ENCODE measurements at regions not wholly inside any gene's neighbourhood (a gene's known extent, or its start where the extent isn't known, plus 50 kb on each side); places are given as distances from the start of the nearest gene placed in this dataset.

DNA sequence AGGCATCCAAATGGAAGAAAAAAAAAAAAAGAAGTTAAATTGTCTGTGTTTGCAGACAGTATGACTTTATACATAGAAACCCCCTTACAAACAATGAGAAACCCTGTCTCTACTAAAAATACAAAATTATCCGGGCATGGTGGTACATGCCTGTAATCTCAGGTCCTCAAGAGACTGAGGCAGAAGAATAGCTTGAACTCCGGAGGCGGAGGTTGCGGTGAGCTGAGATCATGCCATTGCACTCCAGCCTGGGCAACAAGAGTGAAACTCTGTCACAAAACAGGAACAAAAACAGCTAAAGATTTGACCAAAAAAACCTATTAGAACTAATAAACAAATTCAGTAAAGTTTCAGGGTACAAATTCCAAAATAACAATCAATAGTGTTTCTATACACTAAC, 385.8 kb upstream of the GRM3 start:
- 91% methylated on average over 4 of the region's 4 CpGs for WGBS
- no peaks in the 10 kb centered on the region for H3K27me3 ChIP-seq (ENCODE audit: control insufficient read depth in 4 of 4, insufficient read depth in 4 of 4, low read length in 3 of 4)
- TF ChIP-seq, protein P1, sequence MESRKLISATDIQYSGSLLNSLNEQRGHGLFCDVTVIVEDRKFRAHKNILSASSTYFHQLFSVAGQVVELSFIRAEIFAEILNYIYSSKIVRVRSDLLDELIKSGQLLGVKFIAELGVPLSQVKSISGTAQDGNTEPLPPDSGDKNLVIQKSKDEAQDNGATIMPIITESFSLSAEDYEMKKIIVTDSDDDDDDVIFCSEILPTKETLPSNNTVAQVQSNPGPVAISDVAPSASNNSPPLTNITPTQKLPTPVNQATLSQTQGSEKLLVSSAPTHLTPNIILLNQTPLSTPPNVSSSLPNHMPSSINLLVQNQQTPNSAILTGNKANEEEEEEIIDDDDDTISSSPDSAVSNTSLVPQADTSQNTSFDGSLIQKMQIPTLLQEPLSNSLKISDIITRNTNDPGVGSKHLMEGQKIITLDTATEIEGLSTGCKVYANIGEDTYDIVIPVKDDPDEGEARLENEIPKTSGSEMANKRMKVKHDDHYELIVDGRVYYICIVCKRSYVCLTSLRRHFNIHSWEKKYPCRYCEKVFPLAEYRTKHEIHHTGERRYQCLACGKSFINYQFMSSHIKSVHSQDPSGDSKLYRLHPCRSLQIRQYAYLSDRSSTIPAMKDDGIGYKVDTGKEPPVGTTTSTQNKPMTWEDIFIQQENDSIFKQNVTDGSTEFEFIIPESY (IDR thresholded peaks at IDR 0.05): no peak
- TF ChIP-seq YY1 (IDR thresholded peaks at IDR 0.05) (no peak), NR2F2 (IDR thresholded peaks at IDR 0.05) (no peak), GABPA (IDR thresholded peaks at IDR 0.05 in 1 of 2, conservative IDR thresholded peaks at IDR 0.05 in 1 of 2) (no peak), TAF1 (conservative IDR thresholded peaks at IDR 0.05) (no peak), RAD21 (IDR thresholded peaks at IDR 0.05) (no peak), FOXA2 (IDR thresholded peaks at IDR 0.05) (no peak), SP1 (IDR thresholded peaks at IDR 0.05) (no peak), RXRA (IDR thresholded peaks at IDR 0.05) (no peak)
- TF ChIP-seq, protein P2, sequence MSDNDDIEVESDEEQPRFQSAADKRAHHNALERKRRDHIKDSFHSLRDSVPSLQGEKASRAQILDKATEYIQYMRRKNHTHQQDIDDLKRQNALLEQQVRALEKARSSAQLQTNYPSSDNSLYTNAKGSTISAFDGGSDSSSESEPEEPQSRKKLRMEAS (IDR thresholded peaks at IDR 0.05): no peak
- TF ChIP-seq, protein P3, sequence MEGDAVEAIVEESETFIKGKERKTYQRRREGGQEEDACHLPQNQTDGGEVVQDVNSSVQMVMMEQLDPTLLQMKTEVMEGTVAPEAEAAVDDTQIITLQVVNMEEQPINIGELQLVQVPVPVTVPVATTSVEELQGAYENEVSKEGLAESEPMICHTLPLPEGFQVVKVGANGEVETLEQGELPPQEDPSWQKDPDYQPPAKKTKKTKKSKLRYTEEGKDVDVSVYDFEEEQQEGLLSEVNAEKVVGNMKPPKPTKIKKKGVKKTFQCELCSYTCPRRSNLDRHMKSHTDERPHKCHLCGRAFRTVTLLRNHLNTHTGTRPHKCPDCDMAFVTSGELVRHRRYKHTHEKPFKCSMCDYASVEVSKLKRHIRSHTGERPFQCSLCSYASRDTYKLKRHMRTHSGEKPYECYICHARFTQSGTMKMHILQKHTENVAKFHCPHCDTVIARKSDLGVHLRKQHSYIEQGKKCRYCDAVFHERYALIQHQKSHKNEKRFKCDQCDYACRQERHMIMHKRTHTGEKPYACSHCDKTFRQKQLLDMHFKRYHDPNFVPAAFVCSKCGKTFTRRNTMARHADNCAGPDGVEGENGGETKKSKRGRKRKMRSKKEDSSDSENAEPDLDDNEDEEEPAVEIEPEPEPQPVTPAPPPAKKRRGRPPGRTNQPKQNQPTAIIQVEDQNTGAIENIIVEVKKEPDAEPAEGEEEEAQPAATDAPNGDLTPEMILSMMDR (IDR thresholded peaks at IDR 0.05; ENCODE audit: low read depth, low read length, missing input control): no peak

DNA sequence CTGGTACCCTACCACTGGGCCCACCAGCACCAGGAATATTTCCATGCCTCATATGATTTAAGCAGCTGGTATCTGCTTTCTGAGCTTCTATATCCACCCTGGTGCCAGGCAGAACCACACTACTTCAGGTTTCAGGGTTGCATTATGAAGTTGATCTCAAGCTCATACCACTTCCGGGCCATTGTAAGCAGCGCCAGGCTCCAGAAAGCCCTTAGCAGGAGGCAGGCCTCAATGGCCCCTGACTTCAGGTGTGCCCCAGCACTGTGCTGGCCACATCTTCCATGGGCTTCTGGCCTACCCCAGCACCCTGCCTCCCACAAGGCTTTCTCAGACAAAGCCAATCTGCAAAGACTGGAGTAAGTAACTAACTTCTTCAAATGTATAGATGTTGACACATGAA, 391.3 kb upstream of the GRM3 start:
- DNase-seq (ENCODE audit: low spot score): no peak
- H3K4me3 ChIP-seq (ENCODE audit: low read depth in 1 of 3, low read length in 3 of 3): no peak overlapping the region
- no peak overlapping the region for H3K27ac ChIP-seq (ENCODE audit: low read depth in 1 of 2, low read length in 2 of 2)
- no peak overlapping the region for H3K9ac ChIP-seq (ENCODE audit: low read depth in 1 of 2, low read length in 2 of 2)
- H3K9me3 ChIP-seq (ENCODE audit: control insufficient read depth in 4 of 4, low read length in 3 of 4): peaks cover 0 to 5% (median 0%) of the 10 kb centered on the region in 4 donors
- H3K27me3 ChIP-seq (ENCODE audit: control insufficient read depth in 4 of 4, insufficient read depth in 4 of 4, low read length in 3 of 4): peaks cover 0 to 3% (median 0%) of the 10 kb centered on the region in 4 donors
- TF ChIP-seq, protein P1 (IDR thresholded peaks at IDR 0.05): no peak
- TF ChIP-seq GABPA (IDR thresholded peaks at IDR 0.05 in 1 of 2, conservative IDR thresholded peaks at IDR 0.05 in 1 of 2): no peak
- no peak for TF ChIP-seq JUND (IDR thresholded peaks at IDR 0.05)
- TF ChIP-seq HNF4A (conservative IDR thresholded peaks at IDR 0.05): no peak
- no peak for TF ChIP-seq SP1 (IDR thresholded peaks at IDR 0.05)
- TF ChIP-seq, protein P2 (IDR thresholded peaks at IDR 0.05): no peak
- no peak for TF ChIP-seq NR2F2 (IDR thresholded peaks at IDR 0.05)
- TF ChIP-seq HNF4G (IDR thresholded peaks at IDR 0.05): no peak
- TF ChIP-seq, protein P4, sequence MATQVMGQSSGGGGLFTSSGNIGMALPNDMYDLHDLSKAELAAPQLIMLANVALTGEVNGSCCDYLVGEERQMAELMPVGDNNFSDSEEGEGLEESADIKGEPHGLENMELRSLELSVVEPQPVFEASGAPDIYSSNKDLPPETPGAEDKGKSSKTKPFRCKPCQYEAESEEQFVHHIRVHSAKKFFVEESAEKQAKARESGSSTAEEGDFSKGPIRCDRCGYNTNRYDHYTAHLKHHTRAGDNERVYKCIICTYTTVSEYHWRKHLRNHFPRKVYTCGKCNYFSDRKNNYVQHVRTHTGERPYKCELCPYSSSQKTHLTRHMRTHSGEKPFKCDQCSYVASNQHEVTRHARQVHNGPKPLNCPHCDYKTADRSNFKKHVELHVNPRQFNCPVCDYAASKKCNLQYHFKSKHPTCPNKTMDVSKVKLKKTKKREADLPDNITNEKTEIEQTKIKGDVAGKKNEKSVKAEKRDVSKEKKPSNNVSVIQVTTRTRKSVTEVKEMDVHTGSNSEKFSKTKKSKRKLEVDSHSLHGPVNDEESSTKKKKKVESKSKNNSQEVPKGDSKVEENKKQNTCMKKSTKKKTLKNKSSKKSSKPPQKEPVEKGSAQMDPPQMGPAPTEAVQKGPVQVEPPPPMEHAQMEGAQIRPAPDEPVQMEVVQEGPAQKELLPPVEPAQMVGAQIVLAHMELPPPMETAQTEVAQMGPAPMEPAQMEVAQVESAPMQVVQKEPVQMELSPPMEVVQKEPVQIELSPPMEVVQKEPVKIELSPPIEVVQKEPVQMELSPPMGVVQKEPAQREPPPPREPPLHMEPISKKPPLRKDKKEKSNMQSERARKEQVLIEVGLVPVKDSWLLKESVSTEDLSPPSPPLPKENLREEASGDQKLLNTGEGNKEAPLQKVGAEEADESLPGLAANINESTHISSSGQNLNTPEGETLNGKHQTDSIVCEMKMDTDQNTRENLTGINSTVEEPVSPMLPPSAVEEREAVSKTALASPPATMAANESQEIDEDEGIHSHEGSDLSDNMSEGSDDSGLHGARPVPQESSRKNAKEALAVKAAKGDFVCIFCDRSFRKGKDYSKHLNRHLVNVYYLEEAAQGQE (IDR thresholded peaks at IDR 0.05): no peak
- TF ChIP-seq EGR1 (IDR thresholded peaks at IDR 0.05; ENCODE audit: low read depth in 2 of 2): no peak
- no peak for TF ChIP-seq RXRA (IDR thresholded peaks at IDR 0.05)
- TF ChIP-seq, protein P5, sequence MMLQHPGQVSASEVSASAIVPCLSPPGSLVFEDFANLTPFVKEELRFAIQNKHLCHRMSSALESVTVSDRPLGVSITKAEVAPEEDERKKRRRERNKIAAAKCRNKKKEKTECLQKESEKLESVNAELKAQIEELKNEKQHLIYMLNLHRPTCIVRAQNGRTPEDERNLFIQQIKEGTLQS (IDR thresholded peaks at IDR 0.05): no peak
- TF ChIP-seq RAD21 (IDR thresholded peaks at IDR 0.05): no peak
- no peak for TF ChIP-seq TAF1 (conservative IDR thresholded peaks at IDR 0.05)
- no peak for TF ChIP-seq FOXA2 (IDR thresholded peaks at IDR 0.05)
- no peak for TF ChIP-seq YY1 (IDR thresholded peaks at IDR 0.05)
- no peak for TF ChIP-seq FOXA1 (IDR thresholded peaks at IDR 0.05)
- TF ChIP-seq, protein P3 (IDR thresholded peaks at IDR 0.05; ENCODE audit: low read depth, low read length, missing input control): no peak
- H3K4me1 ChIP-seq (ENCODE audit: control insufficient read depth in 4 of 4, insufficient read depth in 4 of 4, low read length in 3 of 4): no peaks in the 10 kb centered on the region
- H3K36me3 ChIP-seq (ENCODE audit: control insufficient read depth in 4 of 4, insufficient read depth in 3 of 4, low read depth in 1 of 4, low read length in 3 of 4): no peaks in the 10 kb centered on the region
- 87% methylated on average over 2 of the region's 2 CpGs for WGBS

More for the DNA sequence above, 385.8 kb upstream of the GRM3 start:
- no peak overlapping the region for H3K27ac ChIP-seq (ENCODE audit: low read depth in 1 of 2, low read length in 2 of 2)
- DNase-seq (ENCODE audit: low spot score): no peak
- no peaks in the 10 kb centered on the region for H3K9me3 ChIP-seq (ENCODE audit: control insufficient read depth in 4 of 4, low read length in 3 of 4)
- no peak overlapping the region for H3K4me3 ChIP-seq (ENCODE audit: low read depth in 1 of 3, low read length in 3 of 3)
- H3K36me3 ChIP-seq (ENCODE audit: control insufficient read depth in 4 of 4, insufficient read depth in 3 of 4, low read depth in 1 of 4, low read length in 3 of 4): no peaks in the 10 kb centered on the region
- H3K4me1 ChIP-seq (ENCODE audit: control insufficient read depth in 4 of 4, insufficient read depth in 4 of 4, low read length in 3 of 4): no peaks in the 10 kb centered on the region
- no peak overlapping the region for H3K9ac ChIP-seq (ENCODE audit: low read depth in 1 of 2, low read length in 2 of 2)

Measured in liver (tissue), 8 donors.